NCI-H1694 (cell line): ENCODE measurements at regions not wholly inside any gene's neighbourhood (a gene's known extent, or its start where the extent isn't known, plus 50 kb on each side); places are given as distances from the start of the nearest gene placed in this dataset.
"Not testable (repeated sequence)": the region's sequence is repeated elsewhere in the genome, so short reads cannot be mapped to it uniquely, and the experiment has no call there.

ENCODE experiments used
- DNase-seq: peaks from one replicate; lab custom pipeline; 2025; lab: John Stamatoyannopoulos, UW

- DNase-seq = no peak
Measured at GRCh38 chrX:95974096-95974470, 710.6 kb upstream of the DIAPH2 start.

GRCh38 chrX:95974890-95975289, 709.8 kb upstream of the DIAPH2 start:
- no peak for DNase-seq

GRCh38 chrX:95995583-95995982, 689.1 kb upstream of the DIAPH2 start:
- no peak for DNase-seq

GRCh38 chrX:95996294-95996693, 688.3 kb upstream of the DIAPH2 start:
- DNase-seq = no peak

- DNase-seq = no peak
Measured at GRCh38 chrX:96002431-96002830, 682.2 kb upstream of the DIAPH2 start.

GRCh38 chrX:96004386-96004785, 680.3 kb upstream of the DIAPH2 start:
- no peak for DNase-seq

- no peak for DNase-seq
Measured at GRCh38 chrX:96006281-96006680, 678.4 kb upstream of the DIAPH2 start.

GRCh38 chrX:96027407-96027806, 657.2 kb upstream of the DIAPH2 start:
- no peak for DNase-seq

GRCh38 chrX:96052078-96052477, 632.6 kb upstream of the DIAPH2 start:
- DNase-seq = no peak

GRCh38 chrX:96081891-96082290, 602.8 kb upstream of the DIAPH2 start:
- DNase-seq = no peak

- no peak for DNase-seq
Measured at GRCh38 chrX:96094616-96095015, 590.0 kb upstream of the DIAPH2 start.

GRCh38 chrX:96098471-96098870, 586.2 kb upstream of the DIAPH2 start:
- DNase-seq = no peak

- DNase-seq = peak; percentile 71
Measured at GRCh38 chrX:96102997-96103396, 581.6 kb upstream of the DIAPH2 start.

GRCh38 chrX:96112689-96113088, 572.0 kb upstream of the DIAPH2 start:
- no peak for DNase-seq

GRCh38 chrX:96126182-96126581, 558.5 kb upstream of the DIAPH2 start:
- no peak for DNase-seq

- DNase-seq = not testable (repeated sequence)
Measured at GRCh38 chrX:96128058-96128457, 556.6 kb upstream of the DIAPH2 start.

GRCh38 chrX:96140796-96141195, 543.8 kb upstream of the DIAPH2 start:
- no peak for DNase-seq

- DNase-seq = no peak
Measured at GRCh38 chrX:96147681-96148080, 537.0 kb upstream of the DIAPH2 start.

- no peak for DNase-seq
Measured at GRCh38 chrX:96170626-96171025, 514.0 kb upstream of the DIAPH2 start.

GRCh38 chrX:96176921-96177320, 507.7 kb upstream of the DIAPH2 start:
- DNase-seq = no peak

GRCh38 chrX:96181605-96182004, 503.0 kb upstream of the DIAPH2 start:
- DNase-seq = no peak

GRCh38 chrX:96182366-96182765, 502.3 kb upstream of the DIAPH2 start:
- peak; percentile 26 for DNase-seq

- DNase-seq = no peak
Measured at GRCh38 chrX:96183391-96183790, 501.3 kb upstream of the DIAPH2 start.

- peak; percentile 6 for DNase-seq
Measured at GRCh38 chrX:96183843-96184242, 500.8 kb upstream of the DIAPH2 start.

GRCh38 chrX:96204928-96205327, 479.7 kb upstream of the DIAPH2 start:
- no peak for DNase-seq
